ENCODE measurements at regions not wholly inside any gene's neighbourhood (a gene's known extent, or its start where the extent isn't known, plus 50 kb on each side); places are given as distances from the start of the nearest gene placed in this dataset.

- Histone ChIP-seq H3K4ac (replicated peaks; ENCODE audit: insufficient read length, low read depth, low read length) (no peak overlapping the region), H3K79me2 (ENCODE audit: control insufficient read depth in 1 of 2, insufficient read depth in 2 of 2, low read length in 2 of 2) (peaks cover 0 to 20% of the 10 kb centered on the region in 2 experiments; a peak in 2 of 4 replicates), H3K9me3 (ENCODE audit: insufficient read depth in 2 of 2, low read depth in 1 of 2, low read length in 1 of 2) (no peaks in the 10 kb centered on the region), H3K23ac (ENCODE audit: insufficient read length) (no peak overlapping the region), H3K79me1 (ENCODE audit: low read depth, low read length) (peaks cover 6% of the 10 kb centered on the region), H4K91ac (replicated peaks; ENCODE audit: insufficient read length, low read length) (no peak overlapping the region), H3K18ac (ENCODE audit: extremely low read depth, low read length) (no peak overlapping the region), H3K27me3 (replicated peaks in 1 of 4; ENCODE audit: control insufficient read depth in 3 of 4, extremely low read depth in 1 of 4, insufficient read depth in 3 of 4, low read length in 3 of 4) (no peaks in the 10 kb centered on the region), H4K20me1 (replicated peaks in 1 of 2; ENCODE audit: control insufficient read depth in 1 of 2, insufficient read depth in 2 of 2, low read length in 2 of 2) (no peaks in the 10 kb centered on the region), H2BK5ac (ENCODE audit: low read depth, low read length) (no peak overlapping the region), H3K4me1 (replicated peaks in 1 of 4; ENCODE audit: control insufficient read depth in 3 of 4, insufficient read depth in 4 of 4, low read length in 3 of 4) (peaks cover 0 to 10% (median 3%) of the 10 kb centered on the region in 4 experiments; a peak in 5 of 7 replicates), H2BK12ac (ENCODE audit: low read depth, low read length) (no peak overlapping the region), H3K23me2 (ENCODE audit: low read depth, low read length) (no peaks in the 10 kb centered on the region; the same call in 1 of the 2 replicates), H3K14ac (ENCODE audit: insufficient read length) (no peak overlapping the region), H4K8ac (ENCODE audit: extremely low read depth, insufficient read depth, low read length) (no peak overlapping the region), H2BK20ac (ENCODE audit: low read length) (no peak overlapping the region), H4K5ac (ENCODE audit: insufficient read length, low read depth, low read length) (no peak overlapping the region), H3K56ac (replicated peaks; ENCODE audit: insufficient read length, low read depth, low read length) (no peak overlapping the region), H2AK5ac (ENCODE audit: low read depth, low read length) (no peak overlapping the region), H3K4me2 (ENCODE audit: insufficient read depth in 1 of 2, low read depth in 2 of 2, low read length in 2 of 2) (no peak overlapping the region), H3K4me3 (ENCODE audit: extremely low read depth in 1 of 4, insufficient read depth in 2 of 4, low read depth in 3 of 4, low read length in 4 of 4) (no peak overlapping the region), H3K27ac (ENCODE audit: low read depth, low read length) (no peak overlapping the region), H3K36me3 (ENCODE audit: control insufficient read depth in 2 of 4, insufficient read depth in 4 of 4, low read length in 3 of 4) (no peaks in the 10 kb centered on the region), H3K9ac (replicated peaks in 1 of 4; ENCODE audit: extremely low read depth in 1 of 4, low read depth in 3 of 4, low read length in 3 of 4) (no peak overlapping the region), H2AFZ (ENCODE audit: low read length) (no peak overlapping the region), H2BK120ac (replicated peaks; ENCODE audit: low read depth, low read length) (no peak overlapping the region), H2BK15ac (ENCODE audit: low read length) (no peak overlapping the region)
- DNase-seq (ENCODE audit: low read depth in 1 of 2, low spot score in 2 of 2) (no peak), FAIRE-seq (no peak)
- ChIA-PET POLR2A (ENCODE audit: partially characterized antibody) (interaction anchor here (0.6 to 1.4 kb wide), 4 partner anchors 24 to 252 kb away, joined by 3 to 5 read pairs (median 4); no protein-coding TSS in a partner anchor), CTCF (ENCODE audit: partially characterized antibody) (interaction anchor here (0.6 to 2.4 kb wide), 11 partner anchors 9 to 303 kb away, joined by 3 to 14 read pairs (median 3); no protein-coding TSS in a partner anchor)
- WGBS, 2 experiments (ENCODE audit: extremely low coverage in 1 of 2, insufficient coverage in 1 of 2, insufficient read length in 1 of 2, insufficient replicate concordance in 2 of 2, low coverage in 1 of 2, low lambda C conversion rate in 2 of 2, missing lambda C conversion rate in 1 of 2) = 93% methylated on average over 5 of the region's 5 CpGs; no CpG with 5 or more reads in 1 of the 2 experiments
- no peak for TF ChIP-seq NANOG (IDR thresholded peaks at IDR 0.05; ENCODE audit: insufficient read depth, low read depth, low read length, poor library complexity, severe bottlenecking)
- TF ChIP-seq SP1 (IDR thresholded peaks at IDR 0.05; ENCODE audit: low read depth, low read length) = no peak
- TF ChIP-seq GTF2F1 (IDR thresholded peaks at IDR 0.05; ENCODE audit: borderline replicate concordance, low read depth, low read length) = no peak
- no peak for TF ChIP-seq BCL11A (IDR thresholded peaks at IDR 0.05; ENCODE audit: low read depth in 2 of 2, low read length in 2 of 2)
- no peak for TF ChIP-seq TAF7 (optimal IDR thresholded peaks at IDR 0.05; ENCODE audit: borderline replicate concordance, low read depth, low read length)
- TF ChIP-seq KDM5A (IDR thresholded peaks at IDR 0.05; ENCODE audit: low read length) = no peak
- no peak for TF ChIP-seq HDAC2 (IDR thresholded peaks at IDR 0.05; ENCODE audit: borderline replicate concordance in 1 of 2, low read depth in 2 of 2, low read length in 2 of 2)
Measured at GRCh38 chr21:31500071-31500470, 156.0 kb upstream of the TIAM1 start.
